ENCODE measurements at regions not wholly inside any gene's neighbourhood (a gene's known extent, or its start where the extent isn't known, plus 50 kb on each side); places are given as distances from the start of the nearest gene placed in this dataset.
"Not testable (repeated sequence)": the region's sequence is repeated elsewhere in the genome, so short reads cannot be mapped to it uniquely, and the experiment has no call there.

GRCh38 chr14:105884808-105885281 lies 358.5 kb downstream of the TMEM121 start:
- H3K4me3 Mint-ChIP-seq, result no peak overlapping the region
- ATAC-seq, result no peak
- intact Hi-C loops (cut with micrococcal nuclease), result no loop called here
- H3K9me3 Mint-ChIP-seq, result no peaks in the 10 kb centered on the region
- DNase-seq, result no peak
- CTCF ChIA-PET, result no interaction called here
- H3K36me3 Mint-ChIP-seq (ENCODE audit: low read depth), result no peaks in the 10 kb centered on the region
- TF ChIP-seq, protein P1, sequence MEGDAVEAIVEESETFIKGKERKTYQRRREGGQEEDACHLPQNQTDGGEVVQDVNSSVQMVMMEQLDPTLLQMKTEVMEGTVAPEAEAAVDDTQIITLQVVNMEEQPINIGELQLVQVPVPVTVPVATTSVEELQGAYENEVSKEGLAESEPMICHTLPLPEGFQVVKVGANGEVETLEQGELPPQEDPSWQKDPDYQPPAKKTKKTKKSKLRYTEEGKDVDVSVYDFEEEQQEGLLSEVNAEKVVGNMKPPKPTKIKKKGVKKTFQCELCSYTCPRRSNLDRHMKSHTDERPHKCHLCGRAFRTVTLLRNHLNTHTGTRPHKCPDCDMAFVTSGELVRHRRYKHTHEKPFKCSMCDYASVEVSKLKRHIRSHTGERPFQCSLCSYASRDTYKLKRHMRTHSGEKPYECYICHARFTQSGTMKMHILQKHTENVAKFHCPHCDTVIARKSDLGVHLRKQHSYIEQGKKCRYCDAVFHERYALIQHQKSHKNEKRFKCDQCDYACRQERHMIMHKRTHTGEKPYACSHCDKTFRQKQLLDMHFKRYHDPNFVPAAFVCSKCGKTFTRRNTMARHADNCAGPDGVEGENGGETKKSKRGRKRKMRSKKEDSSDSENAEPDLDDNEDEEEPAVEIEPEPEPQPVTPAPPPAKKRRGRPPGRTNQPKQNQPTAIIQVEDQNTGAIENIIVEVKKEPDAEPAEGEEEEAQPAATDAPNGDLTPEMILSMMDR (IDR thresholded peaks at IDR 0.05), result no peak
- POLR2A ChIA-PET, result no interaction called here
- peaks cover 8% of the 10 kb centered on the region for H3K4me1 Mint-ChIP-seq (ENCODE audit: low read depth)
- no peak overlapping the region for H3K27ac Mint-ChIP-seq
- H3K27me3 Mint-ChIP-seq, result peaks cover 3% of the 10 kb centered on the region

GRCh38 chr14:105885561-105886320 lies 359.4 kb downstream of the TMEM121 start:
- H3K27me3 Mint-ChIP-seq, result peaks cover 3% of the 10 kb centered on the region
- peaks cover 10% of the 10 kb centered on the region for H3K4me1 Mint-ChIP-seq (ENCODE audit: low read depth)
- ATAC-seq (no peak), DNase-seq (no peak)
- no peaks in the 10 kb centered on the region for H3K36me3 Mint-ChIP-seq (ENCODE audit: low read depth)
- ChIA-PET CTCF (no interaction called here), POLR2A (no interaction called here)
- TF ChIP-seq, protein P1 (IDR thresholded peaks at IDR 0.05), result no peak
- no peaks in the 10 kb centered on the region for H3K9me3 Mint-ChIP-seq
- H3K4me3 Mint-ChIP-seq, result no peak overlapping the region
- intact Hi-C loops (cut with micrococcal nuclease), result no loop called here
- H3K27ac Mint-ChIP-seq, result no peak overlapping the region

- CTCF ChIA-PET; POLR2A ChIA-PET; H3K4me1 Mint-ChIP-seq (ENCODE audit: low read depth); DNase-seq; intact Hi-C loops (cut with micrococcal nuclease); ATAC-seq; H3K9me3 Mint-ChIP-seq; H3K4me3 Mint-ChIP-seq; H3K27me3 Mint-ChIP-seq; H3K36me3 Mint-ChIP-seq (ENCODE audit: low read depth); H3K27ac Mint-ChIP-seq: not testable (repeated sequence)
Observed at GRCh38 chr14:105886791-105887191, 360.4 kb downstream of the TMEM121 start.

DNA sequence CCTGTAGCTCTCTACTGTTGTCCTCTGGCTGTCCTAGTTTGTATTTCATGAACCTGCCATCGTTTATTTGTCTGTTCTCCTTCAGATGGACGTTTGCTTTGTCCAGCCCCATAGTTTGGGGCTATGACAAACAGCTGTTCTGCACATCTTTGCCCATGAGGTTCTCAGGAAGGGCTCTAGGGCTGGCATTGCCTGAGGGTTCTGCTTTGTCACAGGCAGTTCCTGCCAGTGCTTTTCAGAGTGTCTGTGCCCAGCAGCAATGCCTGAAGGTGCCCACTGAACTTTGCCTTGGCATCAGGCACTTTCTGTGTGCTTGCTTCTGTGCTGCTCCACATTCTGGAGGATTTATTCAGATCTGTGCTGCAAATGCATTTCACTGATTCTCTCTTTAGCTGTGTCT lies 361.3 kb downstream of the TMEM121 start:
- CTCF ChIA-PET, result no interaction called here
- Mint-ChIP-seq H3K9me3 (no peaks in the 10 kb centered on the region), H3K4me3 (no peak overlapping the region), H3K36me3 (ENCODE audit: low read depth) (no peaks in the 10 kb centered on the region), H3K4me1 (ENCODE audit: low read depth) (peaks cover 10% of the 10 kb centered on the region), H3K27me3 (peaks cover 3% of the 10 kb centered on the region), H3K27ac (no peak overlapping the region)
- ATAC-seq, result no peak
- DNase-seq, result no peak
- POLR2A ChIA-PET, result no interaction called here
- intact Hi-C loops (cut with micrococcal nuclease), result no loop called here
- TF ChIP-seq, protein P1 (IDR thresholded peaks at IDR 0.05), result no peak

GRCh38 chr14:105888151-105888550 lies 361.8 kb downstream of the TMEM121 start:
- DNase-seq (no peak), ATAC-seq (no peak)
- POLR2A ChIA-PET, result no interaction called here
- no peaks in the 10 kb centered on the region for H3K9me3 Mint-ChIP-seq
- H3K27me3 Mint-ChIP-seq, result peaks cover 3% of the 10 kb centered on the region
- CTCF ChIA-PET, result no interaction called here
- H3K36me3 Mint-ChIP-seq (ENCODE audit: low read depth), result no peaks in the 10 kb centered on the region
- peaks cover 10% of the 10 kb centered on the region for H3K4me1 Mint-ChIP-seq (ENCODE audit: low read depth)
- intact Hi-C loops (cut with micrococcal nuclease), result no loop called here
- TF ChIP-seq, protein P1 (IDR thresholded peaks at IDR 0.05), result no peak
- H3K4me3 Mint-ChIP-seq, result no peak overlapping the region
- no peak overlapping the region for H3K27ac Mint-ChIP-seq
